IMR-90 (cell line): ENCODE measurements at regions not wholly inside any gene's neighbourhood (a gene's known extent, or its start where the extent isn't known, plus 50 kb on each side); places are given as distances from the start of the nearest gene placed in this dataset.

Source experiments
- ATAC-seq: fragments of 200-7000 bp; cut with Tn5 transposase; 2 replicates; pipeline ENCODE4 v1.9.1; 2020; ENCODE audit warnings: low read depth, mild to moderate bottlenecking, moderate library complexity
- BruUV-seq: library from RNA; stranded (reverse); fragments of 400-500 nt; replicated peaks from 2 replicates; lab custom pipeline; 2021; lab: Mats Ljungman, UMichigan
- CTCF ChIA-PET: fragments of 300-600 bp; formaldehyde crosslinking; extraction: SDS; loops from one replicate; lab custom pipeline; 2021; ENCODE audit warnings: antibody characterized with exemption; lab: Yijun Ruan, JAX
- POLR2A ChIA-PET: fragments of 300-600 bp; sonication (Branson Sonifier 250); formaldehyde crosslinking; loops from one replicate; lab custom pipeline; 2022; ENCODE audit warnings: antibody characterized with exemption; ENCODE audit not compliant: unreplicated experiment; lab: Charles Lee
- DNase-seq: peaks from one replicate; pipeline ENCODE4 v3.0.0; 2013
- H2AFZ ChIP-seq: replicated peaks from 2 replicates; pipeline ENCODE3; 2013; ENCODE audit warnings: low read length, mild to moderate bottlenecking; ENCODE audit not compliant: poor library complexity
- H2AK5ac ChIP-seq: 2 replicates; pipeline ENCODE4 v1.6.1; 2013; ENCODE audit warnings: low read depth, low read length, inconsistent platforms
- H2AK9ac ChIP-seq: replicated peaks from 2 replicates; pipeline ENCODE3; 2013; ENCODE audit warnings: mild to moderate bottlenecking, low read depth, low read length, moderate library complexity; ENCODE audit not compliant: poor library complexity
- H2BK120ac ChIP-seq: 2 replicates; pipeline ENCODE4 v1.6.1; 2013; ENCODE audit warnings: low read depth, low read length, inconsistent platforms
- H2BK15ac ChIP-seq: 3 replicates; pipeline ENCODE4 v1.6.1; 2013; ENCODE audit warnings: low read depth, low read length, inconsistent platforms
- H2BK20ac ChIP-seq: 2 replicates; pipeline ENCODE4 v1.6.1; 2013; ENCODE audit warnings: low read depth, mild to moderate bottlenecking, inconsistent platforms, low read length, moderate library complexity
- H2BK5ac ChIP-seq: 2 replicates; pipeline ENCODE4 v1.6.1; 2013; ENCODE audit warnings: mild to moderate bottlenecking, low read depth, low read length, inconsistent platforms; ENCODE audit not compliant: poor library complexity, severe bottlenecking
- H3K14ac ChIP-seq: replicated peaks from 2 replicates; pipeline ENCODE4 v1.6.1; 2013; ENCODE audit warnings: low read depth, low read length, inconsistent platforms
- H3K18ac ChIP-seq: 2 replicates; pipeline ENCODE4 v1.6.1; 2013; ENCODE audit warnings: low read depth, low read length, control low read depth
- H3K23ac ChIP-seq: 2 replicates; pipeline ENCODE4 v1.6.1; 2013; ENCODE audit warnings: low read depth, low read length, inconsistent platforms
- H3K27ac ChIP-seq: 2 replicates; pipeline ENCODE4 v1.5.1; 2013; ENCODE audit warnings: mild to moderate bottlenecking, control low read depth, low read length; ENCODE audit not compliant: insufficient read depth
- H3K27me3 ChIP-seq: 2 replicates; pipeline ENCODE4 v1.6.1; 2013; ENCODE audit warnings: low read length; ENCODE audit not compliant: control insufficient read depth, insufficient read depth
- H3K36me3 ChIP-seq: 2 replicates; pipeline ENCODE4 v1.6.1; 2013; ENCODE audit warnings: low read length, mixed read lengths; ENCODE audit not compliant: control insufficient read depth, insufficient read depth
- H3K4ac ChIP-seq: 2 replicates; pipeline ENCODE4 v1.6.1; 2013; ENCODE audit warnings: low read depth, low read length, inconsistent platforms
- H3K4me1 ChIP-seq: 2 replicates; pipeline ENCODE4 v1.6.1; 2013; ENCODE audit warnings: low read length, mixed read lengths; ENCODE audit not compliant: control insufficient read depth, insufficient read depth
- H3K4me2 ChIP-seq: 2 replicates; pipeline ENCODE4 v1.6.1; 2013; ENCODE audit warnings: low read depth, mild to moderate bottlenecking, control low read depth, low read length, moderate library complexity
- H3K4me3 ChIP-seq: 2 replicates; pipeline ENCODE4 v1.5.1; 2013; ENCODE audit warnings: low read depth, mild to moderate bottlenecking, control low read depth, low read length, moderate library complexity; ENCODE audit not compliant: insufficient read depth
- H3K56ac ChIP-seq: 2 replicates; pipeline ENCODE4 v1.6.1; 2013; ENCODE audit warnings: low read length, inconsistent platforms; ENCODE audit not compliant: insufficient read depth; ENCODE audit errors: extremely low read depth
- H3K79me1 ChIP-seq, 2 experiments: 2 replicates each; pipeline ENCODE4 v1.6.1; 2013; ENCODE audit warnings: low read length in 2 of 2, inconsistent platforms in 1 of 2, low read depth in 1 of 2
- H3K9ac ChIP-seq: 2 replicates; pipeline ENCODE4 v1.6.1; 2013; ENCODE audit warnings: low read depth, low read length, control low read depth
- H3K9me1 ChIP-seq: 2 replicates; pipeline ENCODE4 v1.6.1; 2013; ENCODE audit warnings: low read length, inconsistent platforms; ENCODE audit not compliant: insufficient read depth
- H3K9me3 ChIP-seq: 2 replicates; pipeline ENCODE4 v1.6.1; 2013; ENCODE audit warnings: low read length; ENCODE audit not compliant: control insufficient read depth, insufficient read depth
- H4K20me1 ChIP-seq: 2 replicates; pipeline ENCODE4 v1.6.1; 2013; ENCODE audit warnings: low read length, inconsistent platforms; ENCODE audit not compliant: insufficient read depth
- H4K5ac ChIP-seq: 2 replicates; pipeline ENCODE4 v1.6.1; 2013; ENCODE audit warnings: mild to moderate bottlenecking, low read depth, low read length, control low read depth
- H4K8ac ChIP-seq, 2 experiments: 2 replicates each; pipeline ENCODE4 v1.6.1; 2013; ENCODE audit warnings: low read depth in 2 of 2, low read length in 2 of 2, control low read depth in 1 of 2, inconsistent platforms in 1 of 2
- H4K91ac ChIP-seq: 2 replicates; pipeline ENCODE4 v1.6.1; 2013; ENCODE audit warnings: low read depth, low read length, inconsistent platforms; ENCODE audit not compliant: insufficient read depth
- ELK1 ChIP-seq: fragments of 150-350 bp; IDR thresholded peaks from 2 replicates; pipeline ENCODE4 v1.6.1; 2016; ENCODE audit warnings: low read depth, mild to moderate bottlenecking, low read length, moderate library complexity, borderline replicate concordance
- WGBS, 2 experiments: methylation state at CpG; one replicate each; pipeline versions ENCODE4 v1.1.5 to v1.1.7; 2013; ENCODE audit warnings: missing lambda C conversion rate in 2 of 2; ENCODE audit not compliant: insufficient read length in 1 of 2; ENCODE audit errors: extremely low coverage in 2 of 2; 5-methylcytosine and 5-hydroxymethylcytosine counted together
- dilution Hi-C: fragments of 300-500 bp; cut with HindIII; formaldehyde crosslinking; loops from one replicate; pipeline ENCODE4 v1.14.3; 2018; ENCODE audit warnings: low sequenced_read_pairs; ENCODE audit not compliant: unreplicated experiment
- in situ Hi-C: fragments of 300-500 bp; cut with MboI; formaldehyde crosslinking; loops from 3 replicates; pipeline ENCODE4 v1.14.3; 2019; ENCODE audit warnings: low sequenced_read_pairs, inconsistent platforms, mixed read lengths
- intact Hi-C: fragments of 100-400 bp; cut with micrococcal nuclease; formaldehyde crosslinking; loops from 2 replicates; pipeline ENCODE4 v1.10.0; 2022

- Histone ChIP-seq H3K4ac (peak overlapping the region; percentile 12), H3K9me3 (no peaks in the 10 kb centered on the region), H3K9ac (no peak overlapping the region), H4K20me1 (peaks cover 51% of the 10 kb centered on the region; the same call in 1 of the 2 replicates), H2AFZ (no peak overlapping the region), H3K9me1 (peaks cover 32% of the 10 kb centered on the region), H2BK120ac (peak overlapping the region; percentile 16; the same call in 1 of the 2 replicates), H3K4me1 (peaks cover 16% of the 10 kb centered on the region), H3K27ac (no peak overlapping the region), H4K8ac (peak overlapping the region in 1 of 2 experiments; percentile 21; a peak in 1 of 4 replicates), H3K79me1 (peaks cover 38 to 79% of the 10 kb centered on the region in 2 experiments), H4K5ac (no peak overlapping the region), H3K4me3 (no peak overlapping the region), H2AK9ac (peak overlapping the region; percentile 68), H3K4me2 (no peak overlapping the region), H3K14ac (no peak overlapping the region), H2BK15ac (no peak overlapping the region), H3K56ac (no peak overlapping the region), H2AK5ac (peak overlapping the region; percentile 24; the same call in 1 of the 2 replicates), H2BK20ac (no peak overlapping the region), H4K91ac (no peak overlapping the region), H2BK5ac (peak overlapping the region; percentile 12), H3K23ac (peak overlapping the region; percentile 75; the same call in 1 of the 2 replicates), H3K36me3 (no peaks in the 10 kb centered on the region), H3K27me3 (no peaks in the 10 kb centered on the region), H3K18ac (no peak overlapping the region; the same call in 1 of the 2 replicates)
- ATAC-seq (no peak), DNase-seq (no peak)
- no TSS peak for BruUV-seq
- 100% methylated on average over 3 of the region's 9 CpGs; no CpG with 5 or more reads in 1 of the 2 experiments for WGBS, 2 experiments
- ChIA-PET POLR2A (no interaction called here), CTCF (no interaction called here)
- in situ Hi-C loops (no loop called here), intact Hi-C loops (no loop called here), dilution Hi-C loops (no loop called here)
- no peak for TF ChIP-seq ELK1
These were observed 88.7 kb upstream of the NAA20 start for GRCh38 chr20:19928328-19929011.
